ENCODE measurements at regions not wholly inside any gene's neighbourhood (a gene's known extent, or its start where the extent isn't known, plus 50 kb on each side); places are given as distances from the start of the nearest gene placed in this dataset.
"Not testable (repeated sequence)": the region's sequence is repeated elsewhere in the genome, so short reads cannot be mapped to it uniquely, and the experiment has no call there.

GRCh38 chr21:6538320-6538719 is 3983.1 kb upstream of the TPTE start:
- not testable (repeated sequence) for TF ChIP-seq ZNF404 (tag by site-specific recombination; IDR thresholded peaks at IDR 0.05); REST (tag by site-specific recombination; IDR thresholded peaks at IDR 0.05); CTCF (tag by site-specific recombination; IDR thresholded peaks at IDR 0.05); AEBP2 (tag by site-specific recombination; IDR thresholded peaks at IDR 0.05; ENCODE audit: borderline replicate concordance); ZNF24 (tag by site-specific recombination; IDR thresholded peaks at IDR 0.05)
